ENCODE measurements at regions not wholly inside any gene's neighbourhood (a gene's known extent, or its start where the extent isn't known, plus 50 kb on each side); places are given as distances from the start of the nearest gene placed in this dataset.

DNA sequence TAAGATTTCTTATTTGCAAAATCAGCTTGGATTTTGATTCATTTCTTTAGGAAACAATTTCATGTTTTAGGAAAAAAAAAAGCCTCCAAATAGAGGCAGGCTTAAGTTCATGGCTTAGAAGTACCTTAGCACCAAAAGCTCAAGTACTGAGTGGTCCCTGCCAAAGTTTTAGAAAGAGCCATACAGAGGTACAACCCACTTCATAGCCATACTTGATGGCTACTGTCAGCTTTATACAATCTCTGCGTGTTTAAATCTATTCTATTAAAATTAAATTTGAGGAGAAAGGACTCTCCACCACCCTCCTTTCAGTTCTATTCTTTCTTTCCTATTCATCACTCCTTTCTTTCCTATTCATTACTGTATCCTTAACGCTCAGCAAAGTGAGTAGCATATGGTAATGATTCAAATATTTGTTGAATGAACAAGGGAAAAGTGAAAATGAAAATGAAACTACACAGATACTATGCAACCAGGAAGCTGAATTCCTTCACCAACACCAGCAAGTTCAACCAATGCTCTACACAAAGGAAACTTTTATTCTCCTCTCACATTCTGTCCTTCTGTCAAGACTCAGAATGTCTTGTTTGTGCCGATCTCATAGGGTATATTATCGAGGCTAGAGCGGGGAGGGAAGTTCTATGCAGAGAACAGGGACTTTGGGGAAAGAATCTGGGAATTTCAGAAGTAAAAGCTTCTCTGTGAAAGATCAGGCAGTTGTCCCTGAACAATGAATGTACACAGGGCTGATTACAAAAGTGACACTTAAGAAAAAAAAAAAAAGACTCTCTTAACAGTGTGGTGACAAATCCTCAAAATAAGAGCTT is 138.6 kb upstream of the SPEF2 start:
- DNase-seq (ENCODE audit: low spot score), result peak; percentile 62

- no peak for DNase-seq (ENCODE audit: low spot score)
Measured at GRCh38 chr5:35477911-35478310, 139.8 kb upstream of the SPEF2 start.

DNA sequence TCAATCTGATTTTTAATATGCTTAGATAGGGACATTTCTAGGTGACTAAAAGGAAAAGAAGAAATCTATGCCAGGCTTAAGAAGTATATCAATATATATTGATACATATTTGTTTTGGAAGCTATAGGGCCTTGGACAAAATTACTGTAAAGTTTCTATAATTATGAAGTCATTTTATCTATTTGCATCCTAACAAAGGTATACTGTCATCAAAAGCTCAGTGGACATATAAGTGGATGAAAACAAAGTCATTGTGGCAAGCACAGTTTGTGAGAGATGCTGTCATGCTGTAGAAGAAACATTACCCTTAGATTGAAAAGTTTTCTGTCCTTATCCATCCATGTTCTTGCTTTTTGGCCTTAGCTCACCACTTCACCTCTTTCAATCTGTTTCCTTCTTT is 140.3 kb upstream of the SPEF2 start:
- no peak for DNase-seq (ENCODE audit: low spot score)

DNA sequence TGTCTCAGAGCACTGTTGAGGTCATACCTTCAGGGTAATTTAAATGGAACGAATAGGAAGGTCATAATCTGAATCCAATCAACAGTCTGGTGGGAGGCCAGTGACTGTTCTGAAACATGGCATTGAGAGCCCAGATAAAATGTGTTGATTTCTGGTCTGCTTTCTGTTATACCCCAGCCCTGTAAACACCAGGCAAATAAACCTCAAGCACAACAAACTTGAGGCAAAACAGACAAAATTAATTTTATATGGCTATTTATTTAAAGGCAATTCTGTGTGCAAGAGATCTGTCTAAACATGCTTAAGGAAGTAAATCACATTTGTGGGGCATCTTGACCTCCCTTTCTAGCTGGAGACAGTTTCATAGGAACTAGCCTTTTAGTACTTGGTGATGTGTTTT is 140.9 kb upstream of the SPEF2 start:
- DNase-seq (ENCODE audit: low spot score), result no peak

- no peak for DNase-seq (ENCODE audit: low spot score)
Measured at GRCh38 chr5:35476036-35476435, 141.6 kb upstream of the SPEF2 start.

- DNase-seq (ENCODE audit: low spot score), result no peak
Measured at GRCh38 chr5:35473589-35473988, 144.1 kb upstream of the SPEF2 start.

DNA sequence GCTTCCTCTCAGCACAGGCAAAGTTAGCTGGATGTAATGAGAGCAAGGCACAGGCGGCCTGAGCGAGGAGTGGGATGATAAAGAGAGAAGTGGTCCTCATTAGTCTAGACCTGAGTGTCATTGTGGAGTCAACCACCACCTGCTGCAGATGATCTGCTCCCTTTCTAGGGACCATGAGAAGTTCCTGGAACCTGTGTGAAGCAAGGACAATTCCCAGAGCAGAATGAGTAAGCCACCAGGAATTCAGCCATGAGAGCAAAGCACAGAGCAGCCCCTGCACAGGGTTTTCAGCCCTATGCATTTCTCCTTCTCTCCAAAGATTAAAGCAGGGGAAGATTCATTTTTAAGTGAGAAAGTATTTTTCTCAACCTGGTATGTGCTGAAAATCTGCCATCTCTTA is 146.8 kb upstream of the SPEF2 start:
- DNase-seq (ENCODE audit: low spot score), result peak; percentile 44

DNA sequence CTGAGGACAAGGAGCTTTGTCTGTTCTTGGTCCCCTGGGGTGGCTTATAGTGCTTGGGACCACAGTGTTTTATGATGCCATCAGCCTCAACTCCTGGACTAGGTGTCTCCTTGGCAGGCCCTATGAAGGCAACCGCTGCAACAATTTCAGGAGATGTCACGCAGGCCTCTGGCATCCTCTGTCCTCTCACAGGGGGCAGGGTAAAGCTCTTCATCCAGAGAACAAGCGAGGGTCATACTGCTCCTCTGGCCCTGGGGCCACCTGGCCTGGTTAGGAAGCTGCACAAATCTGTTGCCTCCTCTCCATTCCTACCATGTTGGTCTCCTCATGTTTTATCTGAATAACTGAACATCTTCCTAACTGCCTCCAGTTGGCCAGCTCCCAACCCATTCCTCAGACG is 148.9 kb upstream of the SPEF2 start:
- no peak for DNase-seq (ENCODE audit: low spot score)

DNA sequence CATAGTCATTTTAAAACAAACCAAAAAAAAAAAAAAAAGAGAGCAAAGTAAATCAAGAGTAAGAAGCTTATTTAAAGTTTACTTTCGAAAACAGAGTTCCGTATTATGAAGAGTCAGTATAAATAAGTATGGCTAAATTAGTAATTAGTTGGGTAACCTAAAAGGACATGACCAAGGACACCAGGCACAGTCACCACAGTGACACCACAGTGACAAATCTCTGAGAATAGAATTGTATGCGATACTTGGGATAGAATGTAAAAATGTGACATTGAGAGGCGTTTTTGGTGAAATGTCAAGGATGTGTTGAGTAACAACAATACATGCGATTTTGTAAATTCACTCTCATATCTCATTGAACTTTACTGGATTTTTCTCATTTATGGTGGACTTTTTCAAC is 150.9 kb upstream of the SPEF2 start:
- no peak for DNase-seq (ENCODE audit: low spot score)

DNA sequence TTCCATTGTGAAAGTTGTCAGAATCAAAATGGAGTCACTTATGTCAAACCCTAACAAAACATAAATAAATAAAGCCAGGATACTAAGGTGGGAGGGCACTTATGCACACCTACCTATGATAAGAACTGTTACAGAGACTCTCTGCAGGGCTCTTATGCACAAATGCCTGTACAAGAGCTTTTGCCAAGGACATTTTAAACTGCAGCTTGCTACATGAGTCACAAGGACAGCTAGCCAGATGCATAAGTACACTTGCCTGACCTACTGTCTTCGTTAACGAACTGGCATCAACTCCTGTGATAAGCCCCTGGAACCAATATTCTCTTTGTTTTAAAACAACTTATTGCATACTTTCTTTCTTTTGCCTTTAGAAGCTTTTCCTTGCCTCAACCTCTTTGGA is 152.9 kb upstream of the SPEF2 start:
- DNase-seq (ENCODE audit: low spot score), result no peak

GRCh38 chr5:35461530-35461929 is 156.1 kb upstream of the SPEF2 start:
- DNase-seq (ENCODE audit: low spot score), result no peak

DNA sequence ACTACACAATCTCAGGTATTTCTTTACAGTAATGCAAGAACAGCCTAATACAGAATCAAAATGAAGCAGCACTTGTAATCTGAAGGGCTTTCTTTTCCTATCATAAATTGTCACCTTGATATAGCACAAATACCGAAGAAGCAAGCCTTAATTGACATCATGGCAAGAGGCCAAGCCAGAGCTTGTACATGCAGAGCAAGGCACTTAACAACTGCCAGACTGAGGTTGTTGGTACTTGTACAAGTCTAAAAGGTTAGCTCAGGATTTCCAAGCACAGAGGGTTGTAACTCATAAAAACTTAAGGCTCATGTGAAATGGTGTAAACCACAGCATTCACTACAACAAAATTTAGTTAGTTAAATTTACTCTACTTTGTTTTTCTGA is 158.8 kb upstream of the SPEF2 start:
- no peak for DNase-seq (ENCODE audit: low spot score)

DNA sequence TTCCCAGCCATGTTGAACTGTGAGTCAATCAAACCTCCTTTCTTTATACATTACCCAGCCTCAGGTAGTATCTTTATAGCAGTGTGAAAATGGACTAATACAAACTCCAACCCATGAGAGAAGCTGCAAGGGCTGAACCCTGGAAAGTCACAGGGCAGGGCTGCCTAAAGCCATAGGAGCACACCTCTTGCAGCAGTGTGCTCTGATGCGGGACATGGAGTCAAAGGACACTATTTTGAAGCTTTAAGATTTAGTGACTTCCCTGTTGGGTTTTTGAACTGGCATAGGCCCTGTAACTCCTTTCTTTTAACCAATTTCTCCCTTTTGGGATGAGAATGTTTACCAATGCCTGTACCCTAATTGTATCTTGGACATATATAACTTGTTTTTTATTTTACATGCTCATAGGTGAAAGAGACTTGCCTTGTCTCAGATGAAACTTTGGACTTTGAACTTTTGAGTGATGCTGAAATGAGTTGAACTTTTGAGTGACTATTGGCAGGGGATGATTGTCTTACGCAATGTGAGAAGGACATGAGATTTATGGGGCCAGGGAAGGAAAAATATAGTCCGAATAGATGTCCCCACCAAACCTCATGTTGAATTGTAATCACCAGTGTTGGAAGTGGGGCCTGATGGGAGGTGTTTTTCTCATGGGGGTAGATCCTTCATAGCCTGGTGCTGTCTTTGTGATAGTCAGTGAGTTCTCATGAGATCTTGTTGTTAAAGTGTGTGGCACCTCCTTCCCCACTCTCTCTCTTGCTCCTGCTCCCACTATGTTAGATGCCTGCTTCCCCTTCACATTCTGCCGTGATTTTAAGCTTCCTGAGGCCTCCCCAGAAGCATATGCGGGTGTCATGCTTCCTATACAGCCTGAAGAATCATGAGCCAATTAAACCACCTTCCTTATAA is 159.5 kb upstream of the SPEF2 start:
- DNase-seq (ENCODE audit: low spot score), result no peak

DNA sequence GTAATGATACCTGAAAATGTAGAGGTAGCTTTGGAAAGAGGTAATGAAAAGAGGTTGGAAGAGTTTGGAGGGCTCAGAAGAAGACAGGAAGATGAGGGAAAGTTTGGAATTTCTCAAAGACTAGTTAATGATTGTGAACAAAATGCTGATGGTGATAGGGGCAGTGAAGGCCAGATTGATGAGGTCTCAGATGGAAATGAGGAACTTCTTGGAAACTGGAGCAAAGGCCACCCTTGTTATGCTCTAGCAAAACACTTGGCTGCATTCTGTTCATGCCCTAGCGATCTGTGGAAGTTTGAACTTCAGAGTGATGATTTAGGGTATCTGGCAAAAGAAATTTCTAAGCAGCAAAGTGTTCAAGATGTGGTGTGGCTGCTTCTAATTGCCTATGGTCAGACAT is 161.2 kb upstream of the SPEF2 start:
- DNase-seq (ENCODE audit: low spot score), result no peak

GRCh38 chr5:35454011-35454525 is 163.6 kb upstream of the SPEF2 start:
- no peak for DNase-seq (ENCODE audit: low spot score)

DNA sequence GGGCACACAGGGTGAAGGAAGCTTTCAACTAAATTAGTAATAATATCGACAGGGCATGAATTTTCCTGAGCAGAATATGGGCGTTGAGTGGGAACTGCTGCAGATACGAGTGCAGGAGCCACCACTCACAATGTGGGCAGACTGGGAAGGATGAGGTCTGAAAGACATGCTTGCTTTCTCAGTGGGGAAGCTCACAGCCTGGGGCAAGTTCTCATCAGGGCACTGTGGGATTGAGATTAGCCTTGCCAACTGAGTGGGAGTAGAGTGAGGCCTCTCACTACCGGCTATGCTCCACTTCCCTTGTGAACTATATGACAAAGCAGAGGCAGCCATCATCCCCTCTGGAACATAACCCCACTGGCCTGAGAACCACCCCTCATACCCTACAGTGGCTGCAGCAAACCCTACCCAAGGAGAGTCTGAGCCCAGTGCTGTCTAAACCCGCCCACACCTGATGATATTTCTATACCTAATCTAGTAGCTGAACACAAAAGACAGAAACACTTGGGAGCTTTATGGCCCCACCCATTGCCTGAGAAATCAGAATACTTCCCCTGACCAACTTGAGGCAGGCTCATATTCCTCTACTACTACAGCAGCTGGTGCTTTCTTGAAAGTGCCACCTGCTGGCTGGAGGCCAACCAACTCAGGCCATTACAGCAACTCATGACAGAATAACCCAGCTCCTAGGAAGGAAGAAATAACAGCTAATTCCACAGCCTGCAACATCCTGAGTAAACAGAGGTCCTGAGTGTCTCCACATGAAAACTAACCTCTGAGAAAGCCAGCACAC is 173.7 kb upstream of the SPEF2 start:
- DNase-seq (ENCODE audit: low spot score), result no peak

- no peak for DNase-seq (ENCODE audit: low spot score)
Measured at GRCh38 chr5:35442885-35443639, 174.6 kb upstream of the SPEF2 start.

DNA sequence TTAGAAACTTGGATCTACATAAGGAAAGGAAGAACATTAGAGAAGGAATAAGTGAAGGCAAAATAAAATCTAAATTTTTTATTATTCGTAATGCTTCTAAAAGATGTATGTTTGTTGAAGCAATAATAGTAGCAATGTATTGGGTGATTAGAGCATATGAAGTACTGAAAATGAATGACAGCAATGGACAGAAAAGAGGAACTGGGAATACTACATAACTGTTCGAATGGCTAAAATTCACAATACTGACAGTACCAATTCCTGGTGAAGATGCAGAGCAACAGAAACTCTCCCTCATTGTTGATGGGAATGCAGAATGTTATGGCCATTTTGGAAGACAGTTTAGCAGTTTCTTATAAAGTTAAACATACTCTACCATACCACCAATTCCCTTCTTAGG is 177.3 kb upstream of the SPEF2 start:
- no peak for DNase-seq (ENCODE audit: low spot score)

- peak; percentile 10 for DNase-seq (ENCODE audit: low spot score)
Measured at GRCh38 chr5:35438786-35439185, 178.9 kb upstream of the SPEF2 start.

DNA sequence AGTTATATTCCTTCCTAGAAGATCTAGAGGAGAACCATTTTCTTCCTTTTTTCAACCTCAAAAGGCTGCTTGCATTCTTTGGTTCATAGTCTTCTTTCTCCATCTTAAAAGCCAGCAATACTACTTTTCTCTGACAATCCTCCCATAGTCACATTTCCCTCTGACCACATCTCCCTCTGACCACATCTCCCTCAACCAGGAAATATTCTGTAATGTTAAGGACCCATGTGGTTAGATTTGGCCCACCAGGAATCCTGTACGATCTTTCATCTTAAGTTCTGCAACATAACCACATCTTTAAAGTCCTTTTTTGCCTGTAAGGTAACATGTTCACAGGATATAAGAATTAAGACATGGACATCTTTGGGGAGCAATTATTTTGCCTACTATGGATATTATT is 179.4 kb upstream of the SPEF2 start:
- no peak for DNase-seq (ENCODE audit: low spot score)

- peak; percentile 44 for DNase-seq (ENCODE audit: low spot score)
Measured at GRCh38 chr5:35436400-35437057, 181.1 kb upstream of the SPEF2 start.
